ENCODE measurements at regions not wholly inside any gene's neighbourhood (a gene's known extent, or its start where the extent isn't known, plus 50 kb on each side); places are given as distances from the start of the nearest gene placed in this dataset.

DNA sequence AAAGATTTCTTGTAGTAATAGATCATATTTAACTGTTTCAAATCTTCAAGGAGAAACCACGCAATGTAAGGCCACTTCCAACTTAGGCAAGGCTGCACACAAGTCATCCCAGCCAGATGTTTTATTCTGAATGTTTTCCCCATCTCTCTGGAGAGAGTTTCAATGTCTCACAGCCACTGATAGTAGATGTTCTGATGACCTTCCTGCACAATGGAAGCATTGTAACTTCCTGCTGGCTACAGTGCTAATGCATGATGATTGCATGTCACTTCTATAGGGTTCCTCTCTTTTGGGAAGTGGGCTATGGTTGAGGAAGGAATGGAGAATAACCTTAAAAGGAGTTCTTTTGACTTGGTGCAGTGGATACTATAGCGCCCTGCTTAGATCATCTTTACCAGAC is 328.0 kb downstream of the ZNF621 start:
- Histone ChIP-seq H2AK5ac (ENCODE audit: low read length) (no peak overlapping the region), H2AFZ (ENCODE audit: insufficient read depth, low read length, poor library complexity) (no peak overlapping the region), H3K79me2 (ENCODE audit: control insufficient read depth, insufficient read depth, low read length, poor library complexity) (no peaks in the 10 kb centered on the region), H3K9me3 (ENCODE audit: insufficient read depth, low read depth, low read length) (no peaks in the 10 kb centered on the region), H4K12ac (ENCODE audit: low read depth, low read length) (no peak overlapping the region), H3K14ac (ENCODE audit: low read length) (no peak overlapping the region), H3K27ac (ENCODE audit: low read depth, low read length) (no peak overlapping the region), H3K4me3 (ENCODE audit: low read depth, low read length) (no peak overlapping the region), H4K91ac (ENCODE audit: low read depth, low read length) (no peak overlapping the region), H4K8ac (ENCODE audit: low read depth, low read length) (no peak overlapping the region), H3K79me1 (ENCODE audit: low read length) (no peaks in the 10 kb centered on the region), H3K27me3 (ENCODE audit: insufficient read depth, low read length) (no peaks in the 10 kb centered on the region), H3K9ac (ENCODE audit: low read length) (no peak overlapping the region), H2BK12ac (ENCODE audit: low read length) (no peak overlapping the region), H3K18ac (ENCODE audit: low read length) (no peak overlapping the region), H3K4ac (ENCODE audit: low read depth, low read length) (no peak overlapping the region), H2BK5ac (ENCODE audit: low read depth, low read length, poor library complexity) (no peak overlapping the region), H3K23ac (ENCODE audit: low read length) (no peak overlapping the region), H2BK120ac (ENCODE audit: insufficient read depth, low read length, poor library complexity) (no peak overlapping the region), H3K36me3 (ENCODE audit: control insufficient read depth in 1 of 2, insufficient read depth in 2 of 2, low read length in 2 of 2) (no peaks in the 10 kb centered on the region), H3K4me2 (ENCODE audit: low read length) (no peak overlapping the region), H3K4me1 (ENCODE audit: control insufficient read depth in 1 of 2, insufficient read depth in 2 of 2, low read length in 2 of 2) (peaks cover 0 to 3% of the 10 kb centered on the region in 2 experiments)
- DNase-seq: no peak
- WGBS (ENCODE audit: extremely low coverage, insufficient coverage, insufficient read length): no CpG with 5 or more reads among the region's 2 CpGs

DNA sequence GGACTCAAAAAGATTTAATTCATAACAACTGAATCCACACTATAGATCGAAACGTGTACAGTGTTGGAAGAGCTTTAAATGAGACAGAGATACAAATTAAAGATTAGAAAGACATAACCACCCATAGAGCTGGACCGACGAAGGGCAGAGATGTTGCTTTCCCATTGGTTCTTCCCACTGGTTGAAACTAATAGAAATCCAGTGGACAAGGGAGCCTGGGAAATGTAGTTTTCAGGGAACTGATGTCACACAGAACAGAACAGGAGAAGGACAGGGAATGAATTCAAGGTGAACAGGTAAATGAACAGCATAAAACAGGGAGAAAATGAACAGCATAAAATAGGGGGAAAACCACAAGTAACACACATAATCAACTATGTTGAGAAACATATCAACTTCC is 328.7 kb downstream of the ZNF621 start:
- Histone ChIP-seq H3K36me3 (ENCODE audit: control insufficient read depth in 1 of 2, insufficient read depth in 2 of 2, low read length in 2 of 2) (no peaks in the 10 kb centered on the region), H3K27ac (ENCODE audit: low read depth, low read length) (no peak overlapping the region)
- no CpG with 5 or more reads among the region's 4 CpGs for WGBS (ENCODE audit: extremely low coverage, insufficient coverage, insufficient read length)

DNA sequence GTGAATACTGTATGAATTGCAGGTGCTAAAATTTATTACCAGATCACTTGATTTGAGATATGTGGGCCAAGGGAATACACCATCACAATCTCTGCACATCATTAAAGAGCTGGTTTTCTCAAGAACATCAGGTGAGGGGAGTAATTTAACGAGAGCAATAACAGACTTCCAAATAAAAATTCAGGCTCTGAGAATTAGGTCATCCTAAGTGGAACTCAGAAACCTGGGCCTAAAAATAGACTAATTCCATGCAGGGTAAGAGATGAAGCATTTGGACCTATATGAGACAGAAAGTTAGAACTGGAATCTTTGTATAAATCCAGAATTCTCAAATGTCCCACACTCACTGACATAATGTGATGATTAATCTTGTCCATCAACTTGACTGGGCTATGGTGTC is 331.1 kb downstream of the ZNF621 start:
- H3K79me1 ChIP-seq (ENCODE audit: low read length): no peaks in the 10 kb centered on the region
- no peak overlapping the region for H4K91ac ChIP-seq (ENCODE audit: low read depth, low read length)
- WGBS (ENCODE audit: extremely low coverage, insufficient coverage, insufficient read length): no CpG with 5 or more reads among the region's 1 CpG
- no peak overlapping the region for H2AK5ac ChIP-seq (ENCODE audit: low read length)
- no peaks in the 10 kb centered on the region for H3K4me1 ChIP-seq (ENCODE audit: control insufficient read depth in 1 of 2, insufficient read depth in 2 of 2, low read length in 2 of 2)
- H3K18ac ChIP-seq (ENCODE audit: low read length): no peak overlapping the region
- no peak overlapping the region for H2BK120ac ChIP-seq (ENCODE audit: insufficient read depth, low read length, poor library complexity)
- H3K9ac ChIP-seq (ENCODE audit: low read length): no peak overlapping the region
- no peak overlapping the region for H4K8ac ChIP-seq (ENCODE audit: low read depth, low read length)
- no peaks in the 10 kb centered on the region for H3K79me2 ChIP-seq (ENCODE audit: control insufficient read depth, insufficient read depth, low read length, poor library complexity)
- H3K4me2 ChIP-seq (ENCODE audit: low read length): no peak overlapping the region
- H2BK12ac ChIP-seq (ENCODE audit: low read length): no peak overlapping the region
- H3K27me3 ChIP-seq (ENCODE audit: insufficient read depth, low read length): no peaks in the 10 kb centered on the region
- H3K27ac ChIP-seq (ENCODE audit: low read depth, low read length): no peak overlapping the region
- no peak overlapping the region for H4K12ac ChIP-seq (ENCODE audit: low read depth, low read length)
- H3K4me3 ChIP-seq (ENCODE audit: low read depth, low read length): no peak overlapping the region
- DNase-seq: no peak
- H2BK5ac ChIP-seq (ENCODE audit: low read depth, low read length, poor library complexity): no peak overlapping the region
- H3K36me3 ChIP-seq (ENCODE audit: control insufficient read depth in 1 of 2, insufficient read depth in 2 of 2, low read length in 2 of 2): no peaks in the 10 kb centered on the region
- no peaks in the 10 kb centered on the region for H3K9me3 ChIP-seq (ENCODE audit: insufficient read depth, low read depth, low read length)
- no peak overlapping the region for H3K4ac ChIP-seq (ENCODE audit: low read depth, low read length)
- H2AFZ ChIP-seq (ENCODE audit: insufficient read depth, low read length, poor library complexity): no peak overlapping the region
- H3K23ac ChIP-seq (ENCODE audit: low read length): no peak overlapping the region
- no peak overlapping the region for H3K14ac ChIP-seq (ENCODE audit: low read length)

More for the DNA sequence above, 328.7 kb downstream of the ZNF621 start:
- Histone ChIP-seq H3K23ac (ENCODE audit: low read length) (no peak overlapping the region), H2BK120ac (ENCODE audit: insufficient read depth, low read length, poor library complexity) (no peak overlapping the region), H3K14ac (ENCODE audit: low read length) (no peak overlapping the region), H3K4me3 (ENCODE audit: low read depth, low read length) (no peak overlapping the region), H2BK12ac (ENCODE audit: low read length) (no peak overlapping the region), H2AFZ (ENCODE audit: insufficient read depth, low read length, poor library complexity) (no peak overlapping the region), H4K12ac (ENCODE audit: low read depth, low read length) (no peak overlapping the region), H3K79me2 (ENCODE audit: control insufficient read depth, insufficient read depth, low read length, poor library complexity) (no peaks in the 10 kb centered on the region), H3K27me3 (ENCODE audit: insufficient read depth, low read length) (no peaks in the 10 kb centered on the region), H4K8ac (ENCODE audit: low read depth, low read length) (no peak overlapping the region), H3K9me3 (ENCODE audit: insufficient read depth, low read depth, low read length) (no peaks in the 10 kb centered on the region), H4K91ac (ENCODE audit: low read depth, low read length) (no peak overlapping the region), H3K79me1 (ENCODE audit: low read length) (no peaks in the 10 kb centered on the region), H3K9ac (ENCODE audit: low read length) (no peak overlapping the region), H3K4me2 (ENCODE audit: low read length) (no peak overlapping the region), H3K4me1 (ENCODE audit: control insufficient read depth in 1 of 2, insufficient read depth in 2 of 2, low read length in 2 of 2) (no peaks in the 10 kb centered on the region), H2BK5ac (ENCODE audit: low read depth, low read length, poor library complexity) (no peak overlapping the region), H3K18ac (ENCODE audit: low read length) (no peak overlapping the region), H2AK5ac (ENCODE audit: low read length) (no peak overlapping the region), H3K4ac (ENCODE audit: low read depth, low read length) (no peak overlapping the region)
- DNase-seq: no peak

DNA sequence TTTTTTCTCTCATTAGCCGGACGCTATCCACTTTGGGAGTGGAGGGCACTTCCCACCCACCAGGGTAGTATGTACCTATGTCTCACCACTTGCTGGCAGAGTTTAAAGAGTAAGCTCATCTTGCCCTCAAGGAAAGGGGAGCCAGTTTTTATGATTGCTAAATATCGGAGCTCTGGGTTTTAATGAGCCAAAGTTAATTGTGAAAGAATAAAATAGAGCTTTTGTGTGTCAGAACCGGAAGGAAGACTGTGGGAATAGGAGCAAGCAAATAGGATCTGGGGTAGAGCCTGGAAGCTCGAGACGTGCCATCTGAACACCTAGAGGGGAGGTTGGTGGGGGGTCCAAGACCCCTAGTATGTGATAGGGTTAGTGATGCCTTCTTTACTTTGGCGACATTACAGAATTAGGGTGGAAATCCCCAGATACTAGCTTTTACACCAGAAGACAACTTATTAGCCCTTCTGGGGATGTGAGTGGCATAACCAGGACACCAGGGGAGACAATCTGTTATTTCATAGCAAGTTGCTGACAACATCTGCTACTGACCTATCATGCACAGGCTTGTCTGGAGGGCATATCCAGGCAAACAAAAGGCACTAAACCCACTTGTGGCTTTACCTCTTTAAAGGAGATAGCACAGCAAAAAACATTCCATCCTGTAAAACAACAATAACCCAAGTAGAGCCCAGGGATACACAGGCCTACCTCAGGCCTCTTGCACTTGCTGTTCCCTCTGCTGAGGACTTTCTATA is 333.8 kb downstream of the ZNF621 start:
- Histone ChIP-seq H3K4me3 (ENCODE audit: low read depth, low read length) (no peak overlapping the region), H2AFZ (ENCODE audit: insufficient read depth, low read length, poor library complexity) (no peak overlapping the region), H3K27me3 (ENCODE audit: insufficient read depth, low read length) (no peaks in the 10 kb centered on the region), H3K14ac (ENCODE audit: low read length) (no peak overlapping the region), H3K79me1 (ENCODE audit: low read length) (no peaks in the 10 kb centered on the region), H2BK5ac (ENCODE audit: low read depth, low read length, poor library complexity) (no peak overlapping the region), H3K9me3 (ENCODE audit: insufficient read depth, low read depth, low read length) (no peaks in the 10 kb centered on the region), H3K36me3 (ENCODE audit: control insufficient read depth in 1 of 2, insufficient read depth in 2 of 2, low read length in 2 of 2) (no peaks in the 10 kb centered on the region), H3K4me1 (ENCODE audit: control insufficient read depth in 1 of 2, insufficient read depth in 2 of 2, low read length in 2 of 2) (no peaks in the 10 kb centered on the region), H3K9ac (ENCODE audit: low read length) (no peak overlapping the region), H2BK120ac (ENCODE audit: insufficient read depth, low read length, poor library complexity) (no peak overlapping the region), H2BK12ac (ENCODE audit: low read length) (no peak overlapping the region), H3K4me2 (ENCODE audit: low read length) (no peak overlapping the region), H3K79me2 (ENCODE audit: control insufficient read depth, insufficient read depth, low read length, poor library complexity) (no peaks in the 10 kb centered on the region), H3K18ac (ENCODE audit: low read length) (no peak overlapping the region), H3K4ac (ENCODE audit: low read depth, low read length) (no peak overlapping the region), H3K23ac (ENCODE audit: low read length) (no peak overlapping the region), H4K91ac (ENCODE audit: low read depth, low read length) (no peak overlapping the region), H2AK5ac (ENCODE audit: low read length) (no peak overlapping the region), H4K8ac (ENCODE audit: low read depth, low read length) (no peak overlapping the region), H3K27ac (ENCODE audit: low read depth, low read length) (no peak overlapping the region), H4K12ac (ENCODE audit: low read depth, low read length) (no peak overlapping the region)
- whole genome bisulfite sequencing (ENCODE audit: extremely low coverage, insufficient coverage, insufficient read length): no CpG with 5 or more reads among the region's 7 CpGs
- no peak for DNase-seq

All from trophoblast cell (in vitro differentiated cells and primary cell).